ENCODE measurements at regions not wholly inside any gene's neighbourhood (a gene's known extent, or its start where the extent isn't known, plus 50 kb on each side); places are given as distances from the start of the nearest gene placed in this dataset.

DNA sequence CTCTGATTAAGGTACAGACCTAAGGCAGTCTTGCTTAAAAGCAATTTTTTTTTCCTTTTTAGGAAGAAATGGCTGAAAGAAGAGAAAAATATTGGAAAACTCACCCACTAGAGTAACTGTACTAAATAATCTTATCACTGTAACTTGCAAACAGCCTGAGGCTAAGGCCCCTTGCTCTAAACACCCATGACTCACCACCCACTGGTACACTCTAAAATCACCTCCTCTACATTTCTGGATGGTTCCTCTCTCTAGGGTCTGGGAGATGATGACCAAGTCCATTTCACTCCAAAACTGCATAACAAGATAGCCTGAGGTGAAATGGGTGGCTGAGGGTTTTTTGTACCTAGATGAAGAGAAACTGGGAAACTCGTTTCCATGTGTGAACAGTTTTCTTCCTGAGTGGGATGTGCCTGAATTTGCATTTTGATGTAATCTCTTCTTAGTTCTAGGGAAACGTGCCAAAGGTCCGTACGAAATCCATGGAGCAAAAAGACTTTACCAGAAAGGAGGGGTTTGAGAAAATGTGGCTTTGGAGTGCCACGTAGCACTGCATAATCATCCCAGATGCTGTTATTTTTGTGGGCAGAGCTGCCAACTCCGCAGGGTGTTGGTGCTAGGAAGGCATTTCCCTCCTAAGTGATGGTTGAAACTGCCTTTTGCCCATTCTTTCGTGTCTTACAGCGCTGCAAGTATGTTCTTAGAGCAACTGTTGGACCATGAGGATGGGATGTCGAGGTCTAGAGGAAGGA is 113.5 kb upstream of the C10orf90 start:
- no peak for DNase-seq (ENCODE audit: low spot score)

DNA sequence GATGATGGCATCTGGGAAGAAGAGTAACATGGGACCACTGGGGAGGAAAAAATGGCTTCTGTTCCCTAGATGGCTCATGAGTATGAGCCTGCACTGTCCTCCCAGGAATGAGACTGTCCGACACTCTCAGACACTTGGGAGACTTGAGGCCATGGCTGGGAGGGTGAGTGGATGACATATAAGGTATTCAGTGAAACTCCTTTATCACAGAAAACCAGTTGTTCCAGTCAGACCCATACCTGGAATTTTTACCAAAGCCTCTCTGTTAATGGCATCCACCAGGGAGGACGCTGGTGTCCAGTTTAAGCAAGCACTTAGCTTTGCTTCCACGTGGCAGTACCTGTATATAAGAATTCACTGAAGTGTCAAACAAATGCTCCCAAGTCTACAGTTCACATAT is 116.7 kb upstream of the C10orf90 start:
- no peak for DNase-seq (ENCODE audit: low spot score)

DNA sequence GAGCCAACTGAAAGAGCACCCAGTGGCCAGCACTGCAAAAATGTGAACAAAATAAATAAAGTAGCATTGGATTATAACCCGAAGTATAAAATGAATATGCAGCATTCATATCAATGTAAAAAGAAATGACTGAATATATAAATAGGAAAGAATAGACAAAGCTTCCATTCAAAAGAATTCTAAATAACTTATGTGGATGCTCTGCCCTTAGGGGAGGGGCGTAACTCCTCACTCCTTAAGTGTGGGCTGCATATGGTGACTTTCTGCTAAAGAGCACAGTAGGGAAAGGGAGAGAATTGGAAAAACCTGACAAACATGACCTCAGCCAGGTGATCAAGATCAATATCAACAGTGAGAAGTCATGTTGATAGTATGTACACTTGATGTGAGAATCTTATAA is 109.9 kb upstream of the DOCK1 start:
- no peak for DNase-seq (ENCODE audit: low spot score)

DNA sequence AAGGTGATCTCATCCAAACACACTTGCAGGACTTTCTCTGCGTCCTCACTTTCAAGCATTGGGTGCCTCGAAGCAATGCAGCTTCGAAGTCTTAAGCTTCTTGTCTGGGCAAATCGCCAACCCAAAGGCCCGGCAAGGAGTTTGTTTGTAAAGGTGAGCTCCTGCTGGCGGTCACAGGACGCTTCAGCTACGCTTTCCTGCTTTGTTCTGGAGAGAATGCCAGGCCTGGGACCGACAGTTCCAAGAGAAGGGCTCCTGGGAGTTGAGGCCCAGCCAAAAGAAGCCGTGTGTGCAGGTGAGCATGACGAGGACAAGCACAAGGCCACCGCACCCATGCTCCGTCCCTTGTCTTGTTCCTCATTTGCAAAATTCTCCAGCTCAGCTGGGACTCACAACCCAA is 106.6 kb upstream of the DOCK1 start:
- DNase-seq (ENCODE audit: low spot score) = no peak

DNA sequence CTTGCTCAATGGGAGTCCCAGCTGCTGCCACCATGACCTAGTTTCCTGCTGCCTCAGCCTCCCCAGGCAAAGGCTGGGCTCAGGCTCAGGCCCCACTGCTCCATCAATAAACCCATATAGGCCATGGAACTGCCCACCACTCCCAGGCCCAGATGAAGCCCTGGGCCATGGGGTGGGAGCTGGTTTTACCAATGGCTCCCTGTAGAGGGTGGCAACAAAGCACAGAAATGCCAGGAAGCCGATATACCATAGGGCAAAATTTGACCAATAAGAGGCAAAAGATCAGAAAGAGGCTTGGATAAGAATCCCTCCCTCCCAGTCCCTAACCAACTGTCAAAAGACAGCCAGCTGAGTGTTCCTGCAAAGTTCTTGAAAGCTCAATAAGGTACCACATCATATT is 101.8 kb upstream of the DOCK1 start:
- DNase-seq (ENCODE audit: low spot score) = no peak

DNA sequence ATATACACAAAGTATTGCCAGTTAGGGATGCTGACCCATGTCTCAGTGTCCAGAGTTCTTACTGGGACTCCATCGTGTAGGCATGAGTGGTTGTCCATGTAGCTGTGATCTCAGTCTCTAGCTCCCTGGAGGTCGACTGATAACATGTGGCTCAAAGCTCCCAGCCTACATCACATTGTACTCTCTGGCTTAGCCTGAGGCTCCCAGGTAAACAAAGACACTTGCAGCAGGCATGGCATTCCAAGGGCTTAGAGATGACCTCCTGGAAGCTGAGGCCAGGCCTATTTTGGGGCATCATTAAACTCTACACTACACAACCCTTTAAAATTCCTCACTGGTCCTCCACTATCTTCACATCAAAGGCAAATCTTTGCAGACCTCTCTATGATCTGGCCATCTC is 100.8 kb upstream of the DOCK1 start:
- no peak for DNase-seq (ENCODE audit: low spot score)

DNA sequence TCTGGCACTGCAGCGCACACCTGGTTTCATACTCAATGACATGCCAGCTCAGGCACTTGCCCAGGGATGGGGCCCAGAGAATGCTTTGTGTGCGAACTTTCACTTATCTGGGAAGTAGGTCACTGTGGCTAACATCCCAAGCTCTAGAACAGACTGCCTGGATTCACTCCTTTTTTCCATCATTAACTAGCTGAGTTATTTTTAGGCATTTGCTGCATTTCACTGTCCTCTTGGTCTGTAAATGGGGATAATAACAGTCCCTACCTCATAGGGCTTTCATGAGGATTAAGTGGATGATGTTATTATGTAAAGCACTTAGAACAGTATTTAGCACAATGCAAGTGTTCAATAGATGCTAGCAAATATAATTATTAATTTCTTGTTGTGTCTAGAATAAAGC is 98.7 kb upstream of the DOCK1 start:
- no peak for DNase-seq (ENCODE audit: low spot score)

DNA sequence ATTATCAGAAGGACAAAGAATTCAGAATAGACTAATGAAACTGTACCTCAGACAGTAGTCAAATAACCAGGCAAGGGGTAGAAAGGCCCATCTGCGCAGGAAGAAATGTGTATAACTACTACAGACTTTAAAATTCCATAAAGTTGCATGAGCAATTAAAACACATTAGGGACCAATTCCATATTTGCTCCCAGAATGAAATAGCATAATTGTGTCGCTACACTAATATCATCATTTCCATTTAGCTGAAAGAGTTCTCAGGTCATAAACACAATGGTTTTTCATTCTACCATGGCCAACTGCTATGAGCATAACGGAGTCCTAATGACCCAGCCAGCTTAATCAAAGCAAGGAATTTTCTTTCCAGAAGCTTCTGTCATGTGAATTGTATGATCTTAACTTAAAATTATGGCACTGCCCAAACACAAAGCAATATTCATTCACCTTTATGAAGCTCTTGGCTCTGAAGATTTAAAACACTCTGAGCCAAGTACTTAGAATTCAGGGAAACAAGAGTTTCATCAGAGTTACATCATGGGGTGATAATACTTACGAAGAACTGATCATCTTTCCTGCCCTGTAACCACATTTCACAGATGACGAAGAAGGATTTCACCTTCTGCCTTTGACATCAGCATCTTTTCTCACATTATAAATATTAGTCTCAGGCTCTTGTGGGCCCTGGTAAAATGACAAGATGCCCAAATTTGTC is 98.1 kb upstream of the DOCK1 start:
- DNase-seq (ENCODE audit: low spot score) = no peak

DNA sequence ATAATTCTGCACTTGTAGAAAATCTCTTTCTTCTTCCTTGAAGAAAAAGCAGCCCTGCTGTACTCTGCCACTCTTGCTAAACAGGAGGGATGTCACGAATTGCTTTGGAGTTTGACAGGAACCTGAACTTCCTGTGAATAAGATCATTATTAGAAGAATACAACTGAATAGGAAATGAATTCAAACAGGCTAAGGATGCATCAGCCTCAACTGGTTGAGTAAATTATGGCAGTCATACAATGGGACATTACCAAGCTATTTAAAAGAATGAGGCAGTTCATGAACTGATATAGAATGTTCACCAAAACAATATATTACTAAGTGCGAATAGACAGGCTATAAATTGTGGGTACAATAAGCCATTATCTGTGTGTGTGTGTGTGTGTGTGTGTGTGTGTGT is 97.1 kb upstream of the DOCK1 start:
- DNase-seq (ENCODE audit: low spot score) = no peak

DNA sequence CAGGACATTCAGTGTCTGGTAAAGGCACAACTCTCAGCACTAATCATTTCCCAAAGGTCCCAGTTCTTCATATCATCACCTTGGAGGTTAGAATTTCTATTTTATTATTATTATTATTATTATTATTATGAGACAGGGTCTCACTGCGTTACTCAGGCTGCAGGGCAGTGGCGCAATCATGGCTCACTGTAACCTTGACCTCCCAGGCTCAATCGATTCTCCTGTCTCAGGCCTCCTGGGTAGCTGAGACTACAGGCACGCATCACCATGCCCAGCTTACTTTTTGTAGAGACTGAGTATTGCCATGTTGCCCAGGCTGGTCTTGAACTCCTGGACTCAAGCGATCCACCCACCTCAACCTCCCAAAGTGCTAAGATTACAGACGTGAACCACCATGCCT is 91.8 kb upstream of the DOCK1 start:
- DNase-seq (ENCODE audit: low spot score) = no peak

DNA sequence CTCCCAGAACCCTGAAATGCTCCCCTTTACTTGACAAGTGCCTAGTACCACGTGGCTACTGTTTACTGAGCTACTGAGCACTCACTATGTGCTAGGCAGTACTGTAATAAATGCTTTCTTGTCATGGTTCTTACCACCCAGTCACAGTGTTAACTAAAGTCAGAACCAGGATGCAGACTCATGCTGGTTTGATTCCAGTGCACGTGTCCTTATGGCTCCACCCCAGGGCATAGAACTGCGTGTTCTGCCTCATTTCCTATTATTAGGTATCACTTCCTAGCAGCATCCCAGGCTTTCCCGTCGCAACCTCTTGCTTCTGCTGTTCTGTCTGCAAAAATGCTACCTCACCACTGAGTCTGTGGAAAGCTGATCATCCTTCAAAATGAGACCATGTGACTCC is 71.7 kb upstream of the DOCK1 start:
- no peak for DNase-seq (ENCODE audit: low spot score)

DNA sequence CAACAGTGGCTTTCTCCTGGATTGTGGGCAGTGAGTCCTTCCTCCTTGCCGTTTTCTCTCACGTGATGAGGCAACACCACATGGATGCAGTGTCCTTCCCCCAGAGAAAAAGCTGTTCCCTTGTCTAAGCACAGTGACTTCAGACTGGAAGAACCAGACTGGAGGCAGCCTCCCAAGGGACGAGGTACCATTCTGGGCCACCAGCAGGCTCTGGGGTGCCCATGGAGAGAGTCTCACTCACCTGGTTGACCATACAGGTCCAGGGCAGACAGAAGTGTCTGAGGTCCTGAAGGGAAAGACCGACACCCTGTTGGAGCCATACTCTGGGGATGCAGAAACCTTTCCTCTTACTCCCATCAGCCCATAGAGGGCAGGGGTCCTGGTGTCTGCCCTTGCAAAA is 69.2 kb upstream of the DOCK1 start:
- DNase-seq (ENCODE audit: low spot score) = no peak

DNA sequence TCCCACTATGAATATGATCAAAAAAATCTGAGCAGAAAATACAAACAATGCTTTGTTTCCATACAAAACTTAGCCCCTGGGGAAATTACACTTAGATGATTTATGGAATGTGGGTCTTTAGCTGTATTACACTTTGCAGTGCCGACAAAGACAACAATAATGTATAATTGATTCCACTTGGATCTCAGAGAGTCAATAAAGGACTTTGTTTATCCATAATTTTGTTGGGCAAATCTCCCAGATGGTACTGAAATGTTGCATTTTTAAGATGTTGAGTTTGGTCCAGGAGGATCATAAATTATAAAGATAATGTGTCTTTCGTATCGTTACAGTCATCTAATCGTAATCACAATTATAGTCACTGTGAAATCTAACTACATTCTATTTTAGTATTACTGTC is 66.9 kb upstream of the DOCK1 start:
- no peak for DNase-seq (ENCODE audit: low spot score)

DNA sequence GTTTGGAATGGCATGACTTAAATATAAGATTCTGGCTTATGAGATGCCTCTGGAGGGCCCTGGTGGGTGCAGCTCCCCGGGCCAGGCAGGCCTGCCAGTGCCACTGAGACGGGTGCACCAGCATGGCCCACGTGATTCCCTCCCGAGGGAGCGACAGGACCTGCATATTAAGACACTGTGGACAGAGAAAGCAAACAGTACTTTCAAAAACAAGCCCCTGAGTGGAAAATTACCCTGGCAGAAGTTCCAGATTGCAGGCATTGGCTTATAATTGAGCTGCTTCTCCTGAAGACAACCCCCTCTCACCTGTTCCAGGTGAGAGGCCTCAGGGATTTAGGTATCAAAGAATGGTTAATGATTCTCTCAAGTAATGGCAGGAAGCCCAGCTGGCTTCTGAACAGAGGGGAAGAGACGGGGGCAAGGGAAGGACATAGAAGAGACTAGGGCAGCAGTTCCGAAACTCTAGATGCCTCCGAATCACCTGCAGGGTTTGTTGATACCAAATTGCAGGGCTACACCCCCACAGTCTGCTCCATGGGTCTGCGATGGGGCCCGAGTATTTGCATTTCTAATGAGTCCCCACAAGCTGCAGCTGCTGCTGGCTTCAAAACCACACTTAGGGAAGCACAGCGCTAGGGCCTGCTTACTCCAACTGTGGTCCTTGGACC is 66.0 kb upstream of the DOCK1 start:
- no peak for DNase-seq (ENCODE audit: low spot score)

DNA sequence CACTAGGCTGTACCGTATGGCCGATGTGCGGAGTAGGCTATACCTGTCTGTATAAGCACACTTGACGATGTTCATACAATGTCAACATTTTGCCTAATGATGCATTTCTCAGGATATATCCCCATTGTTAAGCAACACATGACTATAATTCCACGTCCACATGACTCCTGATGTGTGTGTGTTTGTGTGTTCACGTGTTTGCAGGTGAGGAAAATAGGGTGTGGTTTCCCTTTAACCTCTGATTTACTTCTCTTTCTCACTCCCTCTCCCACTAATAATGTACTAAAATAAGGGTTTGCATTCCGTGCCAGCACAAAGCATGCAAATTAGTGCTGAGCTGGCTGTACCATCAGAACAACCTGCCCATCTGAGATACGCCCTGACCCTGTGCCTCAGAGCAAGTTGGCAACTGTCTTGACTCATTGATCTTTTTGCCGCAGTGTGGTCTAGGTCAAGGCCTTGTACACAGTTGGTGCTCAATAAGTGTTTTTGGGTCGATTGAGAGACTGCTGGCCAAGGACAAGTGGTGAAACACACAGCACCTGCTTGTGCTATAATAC is 64.6 kb upstream of the DOCK1 start:
- DNase-seq (ENCODE audit: low spot score) = no peak

DNA sequence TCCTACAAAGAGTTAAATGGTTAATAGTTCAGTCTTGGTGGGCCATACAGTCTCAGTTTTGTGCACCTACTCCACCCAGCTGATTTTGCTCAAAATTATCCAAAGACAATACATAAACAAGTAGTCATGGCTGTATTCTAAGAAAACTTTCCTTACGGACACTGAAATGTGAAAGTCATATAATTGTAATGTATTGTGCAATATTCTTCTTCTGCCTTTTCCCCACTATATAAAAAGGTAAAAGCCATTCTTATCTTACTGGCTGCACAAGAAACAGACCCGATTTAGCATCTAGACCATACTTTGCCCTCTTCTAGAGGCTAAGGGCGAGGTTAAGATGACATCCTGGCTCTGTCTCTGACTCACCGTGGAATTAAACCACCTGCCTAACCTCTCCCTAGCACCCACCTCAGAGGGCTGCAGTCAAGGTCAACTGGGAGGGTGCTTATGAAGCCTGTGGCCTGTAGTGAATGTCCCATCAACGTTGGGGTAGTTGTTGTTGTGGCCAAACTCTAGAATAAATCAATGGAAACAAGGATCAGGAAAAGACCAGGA is 63.8 kb upstream of the DOCK1 start:
- no peak for DNase-seq (ENCODE audit: low spot score)

DNA sequence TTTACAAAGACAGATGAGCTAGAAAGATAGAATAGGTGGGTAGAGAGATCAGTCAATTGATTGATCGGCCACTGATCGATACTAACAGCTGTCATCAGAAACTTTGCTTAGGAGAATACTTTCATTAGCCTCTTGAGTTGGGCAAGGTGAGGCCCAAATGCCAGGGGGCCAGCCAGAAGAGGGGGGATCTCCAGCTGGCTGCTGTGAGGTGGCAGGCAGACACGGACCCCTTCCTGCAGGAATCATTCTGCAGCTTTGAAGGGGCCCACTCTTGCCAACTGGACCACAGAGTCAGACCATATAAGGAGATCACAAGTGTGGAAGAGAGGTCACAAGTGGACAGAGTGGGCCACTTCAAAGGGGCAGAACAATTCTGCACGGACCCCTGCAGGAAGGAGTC is 62.9 kb upstream of the DOCK1 start:
- no peak for DNase-seq (ENCODE audit: low spot score)

DNA sequence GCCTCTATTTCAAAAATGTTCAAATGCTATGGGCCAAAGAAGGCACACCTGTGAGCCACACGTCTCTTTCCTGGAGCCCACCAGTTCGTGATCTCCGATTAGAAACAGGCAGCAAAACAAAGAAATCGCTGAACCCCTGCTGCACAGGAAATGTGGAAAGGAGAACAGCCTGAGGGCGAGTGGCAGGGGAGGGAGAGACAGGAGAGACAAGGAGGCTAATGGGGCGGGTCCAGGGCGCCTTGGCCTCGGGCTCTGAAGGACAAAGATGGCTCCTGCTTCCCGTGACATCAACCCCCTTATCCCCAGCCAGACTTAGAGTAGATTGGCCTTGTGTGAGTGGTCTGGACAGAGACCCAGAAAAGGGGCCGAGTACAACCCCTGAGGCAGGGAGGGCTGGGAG is 62.4 kb upstream of the DOCK1 start:
- DNase-seq (ENCODE audit: low spot score) = no peak

DNA sequence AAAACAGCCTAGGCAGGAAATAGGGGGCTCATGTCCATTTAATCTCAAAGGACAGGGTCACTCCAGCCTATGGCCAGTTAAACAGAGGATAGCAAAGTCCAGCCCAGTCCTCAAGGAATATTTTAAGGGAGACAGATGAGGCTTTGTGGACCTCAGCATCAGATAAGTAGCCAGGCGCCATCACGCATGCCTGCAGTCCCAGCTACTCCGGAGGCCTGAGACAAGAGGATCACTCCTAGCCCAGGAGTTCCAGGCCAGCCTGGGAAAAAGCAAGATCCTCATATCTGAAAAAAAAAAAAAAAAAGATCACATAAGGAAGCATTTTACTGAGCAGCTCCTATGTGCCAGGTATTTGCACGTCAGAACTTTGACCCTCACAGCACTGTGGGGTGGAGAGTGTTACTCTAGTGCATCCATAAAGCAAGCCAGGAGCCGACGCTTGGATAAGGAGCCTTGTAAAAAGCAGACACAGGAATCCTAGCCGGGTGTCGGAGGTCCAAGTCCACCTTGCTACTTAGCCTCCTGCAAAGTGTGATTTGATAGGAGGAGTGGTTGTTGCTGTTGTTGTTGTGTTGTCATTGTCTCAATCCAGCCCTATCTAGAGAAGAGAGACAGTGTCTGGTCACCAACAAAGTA is 61.8 kb upstream of the DOCK1 start:
- DNase-seq (ENCODE audit: low spot score) = no peak

DNA sequence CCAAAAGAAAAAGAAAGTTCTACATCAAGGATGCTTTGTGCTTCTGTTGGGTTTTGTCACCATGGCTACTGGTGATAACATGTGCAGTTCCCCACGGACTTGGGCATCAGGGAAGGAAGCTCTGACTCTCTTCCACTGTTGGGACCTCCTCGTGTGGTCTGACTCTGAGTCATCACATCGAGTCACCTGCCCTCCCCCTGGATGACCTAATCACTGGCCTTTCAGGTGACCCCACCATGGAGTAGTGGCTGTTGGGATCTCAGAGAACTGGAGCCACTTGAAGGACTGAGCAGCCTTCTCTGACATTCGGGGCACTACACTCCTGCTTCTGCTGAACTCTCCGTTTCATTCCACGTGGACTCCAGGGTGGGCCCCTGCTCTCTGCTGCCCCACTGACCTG is 60.8 kb upstream of the DOCK1 start:
- no peak for DNase-seq (ENCODE audit: low spot score)

DNA sequence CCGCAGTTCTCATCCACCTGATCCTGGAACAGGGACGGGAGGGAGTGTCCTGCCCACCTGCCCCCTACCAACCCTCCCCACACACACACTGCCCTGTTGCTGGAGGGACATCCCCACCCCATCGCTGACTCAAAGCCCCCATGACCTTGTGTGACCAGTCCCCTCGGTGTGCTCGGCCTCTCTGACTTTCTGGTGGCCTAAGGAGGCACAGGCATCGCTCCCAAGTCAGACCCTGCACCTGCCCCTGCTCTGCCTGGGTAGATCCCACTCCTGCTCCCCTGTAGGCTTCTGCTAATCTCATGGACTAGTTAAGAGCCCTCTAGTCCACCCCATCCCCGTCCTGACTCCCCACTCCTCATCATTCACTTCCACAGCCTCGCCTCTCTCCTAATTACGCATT is 58.8 kb upstream of the DOCK1 start:
- no peak for DNase-seq (ENCODE audit: low spot score)

DNA sequence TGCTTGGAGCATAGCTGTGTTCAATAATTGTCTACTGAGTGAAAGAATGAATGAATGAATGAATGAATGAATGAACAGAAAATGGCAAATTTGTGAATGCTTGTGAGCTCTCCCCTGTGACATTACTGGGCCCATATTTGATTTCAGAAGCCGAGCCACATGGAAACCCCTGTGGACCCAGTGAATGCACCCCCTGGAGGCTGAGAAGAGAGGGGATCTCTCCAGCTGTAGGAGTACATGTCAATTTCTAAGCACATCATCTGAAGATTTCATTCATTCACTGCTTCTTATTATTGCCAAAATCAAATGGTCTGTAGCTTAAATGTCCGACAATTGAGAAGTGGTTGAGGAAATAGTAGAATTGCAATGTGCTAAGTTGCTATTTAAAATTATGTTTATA is 58.3 kb upstream of the DOCK1 start:
- DNase-seq (ENCODE audit: low spot score) = no peak
